ENCODE measurements at regions not wholly inside any gene's neighbourhood (a gene's known extent, or its start where the extent isn't known, plus 50 kb on each side); places are given as distances from the start of the nearest gene placed in this dataset.

DNA sequence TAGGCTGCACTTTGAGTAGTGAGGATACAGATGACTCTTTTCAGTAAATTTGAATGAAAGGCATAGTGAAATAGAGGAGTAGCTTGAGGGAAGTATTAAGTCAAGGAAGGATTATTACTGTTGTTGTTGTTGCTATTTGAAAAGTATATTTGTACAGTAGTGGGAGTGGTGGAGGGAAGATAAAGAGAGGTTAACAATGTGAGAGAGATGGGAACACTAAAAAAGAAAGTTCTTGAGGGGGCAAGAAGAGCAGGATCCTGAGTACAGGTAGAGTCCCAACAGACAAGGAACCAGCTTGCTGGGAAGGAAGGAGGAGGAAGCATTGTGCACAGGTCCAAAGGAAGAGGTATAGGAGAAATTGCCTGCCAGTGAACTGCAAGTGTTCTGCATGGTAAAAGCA lies 75.6 kb upstream of the GOLGA8B start (continued):
- TF ChIP-seq, protein P1, sequence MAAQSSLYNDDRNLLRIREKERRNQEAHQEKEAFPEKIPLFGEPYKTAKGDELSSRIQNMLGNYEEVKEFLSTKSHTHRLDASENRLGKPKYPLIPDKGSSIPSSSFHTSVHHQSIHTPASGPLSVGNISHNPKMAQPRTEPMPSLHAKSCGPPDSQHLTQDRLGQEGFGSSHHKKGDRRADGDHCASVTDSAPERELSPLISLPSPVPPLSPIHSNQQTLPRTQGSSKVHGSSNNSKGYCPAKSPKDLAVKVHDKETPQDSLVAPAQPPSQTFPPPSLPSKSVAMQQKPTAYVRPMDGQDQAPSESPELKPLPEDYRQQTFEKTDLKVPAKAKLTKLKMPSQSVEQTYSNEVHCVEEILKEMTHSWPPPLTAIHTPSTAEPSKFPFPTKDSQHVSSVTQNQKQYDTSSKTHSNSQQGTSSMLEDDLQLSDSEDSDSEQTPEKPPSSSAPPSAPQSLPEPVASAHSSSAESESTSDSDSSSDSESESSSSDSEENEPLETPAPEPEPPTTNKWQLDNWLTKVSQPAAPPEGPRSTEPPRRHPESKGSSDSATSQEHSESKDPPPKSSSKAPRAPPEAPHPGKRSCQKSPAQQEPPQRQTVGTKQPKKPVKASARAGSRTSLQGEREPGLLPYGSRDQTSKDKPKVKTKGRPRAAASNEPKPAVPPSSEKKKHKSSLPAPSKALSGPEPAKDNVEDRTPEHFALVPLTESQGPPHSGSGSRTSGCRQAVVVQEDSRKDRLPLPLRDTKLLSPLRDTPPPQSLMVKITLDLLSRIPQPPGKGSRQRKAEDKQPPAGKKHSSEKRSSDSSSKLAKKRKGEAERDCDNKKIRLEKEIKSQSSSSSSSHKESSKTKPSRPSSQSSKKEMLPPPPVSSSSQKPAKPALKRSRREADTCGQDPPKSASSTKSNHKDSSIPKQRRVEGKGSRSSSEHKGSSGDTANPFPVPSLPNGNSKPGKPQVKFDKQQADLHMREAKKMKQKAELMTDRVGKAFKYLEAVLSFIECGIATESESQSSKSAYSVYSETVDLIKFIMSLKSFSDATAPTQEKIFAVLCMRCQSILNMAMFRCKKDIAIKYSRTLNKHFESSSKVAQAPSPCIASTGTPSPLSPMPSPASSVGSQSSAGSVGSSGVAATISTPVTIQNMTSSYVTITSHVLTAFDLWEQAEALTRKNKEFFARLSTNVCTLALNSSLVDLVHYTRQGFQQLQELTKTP (IDR thresholded peaks at IDR 0.05; ENCODE audit: low read depth in 1 of 2, partially characterized antibody in 2 of 2), result peak in 1 of 2 experiments; percentile 18
- TF ChIP-seq ZNF780A (CRISPR knock-in tag; IDR thresholded peaks at IDR 0.05) (no peak), ZNF764 (CRISPR knock-in tag; IDR thresholded peaks at IDR 0.05; ENCODE audit: low read depth) (no peak), TEAD4 (IDR thresholded peaks at IDR 0.05; ENCODE audit: low read length) (no peak), TEAD4 (CRISPR knock-in tag; IDR thresholded peaks at IDR 0.05; ENCODE audit: borderline replicate concordance) (no peak), IFI16 (CRISPR knock-in tag; IDR thresholded peaks at IDR 0.05) (no peak), JUND (IDR thresholded peaks at IDR 0.05; ENCODE audit: borderline replicate concordance, low read depth, low read length) (no peak), JUND (tag; IDR thresholded peaks at IDR 0.05; ENCODE audit: borderline replicate concordance, low read depth, low read length) (no peak), SMARCB1 (IDR thresholded peaks at IDR 0.05; ENCODE audit: insufficient read length, low read depth) (no peak), MAFG (tag; conservative IDR thresholded peaks at IDR 0.05) (no peak)
- TF ChIP-seq, protein P2, sequence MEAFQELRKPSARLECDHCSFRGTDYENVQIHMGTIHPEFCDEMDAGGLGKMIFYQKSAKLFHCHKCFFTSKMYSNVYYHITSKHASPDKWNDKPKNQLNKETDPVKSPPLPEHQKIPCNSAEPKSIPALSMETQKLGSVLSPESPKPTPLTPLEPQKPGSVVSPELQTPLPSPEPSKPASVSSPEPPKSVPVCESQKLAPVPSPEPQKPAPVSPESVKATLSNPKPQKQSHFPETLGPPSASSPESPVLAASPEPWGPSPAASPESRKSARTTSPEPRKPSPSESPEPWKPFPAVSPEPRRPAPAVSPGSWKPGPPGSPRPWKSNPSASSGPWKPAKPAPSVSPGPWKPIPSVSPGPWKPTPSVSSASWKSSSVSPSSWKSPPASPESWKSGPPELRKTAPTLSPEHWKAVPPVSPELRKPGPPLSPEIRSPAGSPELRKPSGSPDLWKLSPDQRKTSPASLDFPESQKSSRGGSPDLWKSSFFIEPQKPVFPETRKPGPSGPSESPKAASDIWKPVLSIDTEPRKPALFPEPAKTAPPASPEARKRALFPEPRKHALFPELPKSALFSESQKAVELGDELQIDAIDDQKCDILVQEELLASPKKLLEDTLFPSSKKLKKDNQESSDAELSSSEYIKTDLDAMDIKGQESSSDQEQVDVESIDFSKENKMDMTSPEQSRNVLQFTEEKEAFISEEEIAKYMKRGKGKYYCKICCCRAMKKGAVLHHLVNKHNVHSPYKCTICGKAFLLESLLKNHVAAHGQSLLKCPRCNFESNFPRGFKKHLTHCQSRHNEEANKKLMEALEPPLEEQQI (IDR thresholded peaks at IDR 0.05), result no peak
- TF ChIP-seq, protein P3, sequence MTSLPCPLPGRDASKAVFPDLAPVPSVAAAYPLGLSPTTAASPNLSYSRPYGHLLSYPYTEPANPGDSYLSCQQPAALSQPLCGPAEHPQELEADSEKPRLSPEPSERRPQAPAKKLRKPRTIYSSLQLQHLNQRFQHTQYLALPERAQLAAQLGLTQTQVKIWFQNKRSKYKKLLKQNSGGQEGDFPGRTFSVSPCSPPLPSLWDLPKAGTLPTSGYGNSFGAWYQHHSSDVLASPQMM (CRISPR knock-in tag; IDR thresholded peaks at IDR 0.05), result no peak
- TF ChIP-seq, protein P4, sequence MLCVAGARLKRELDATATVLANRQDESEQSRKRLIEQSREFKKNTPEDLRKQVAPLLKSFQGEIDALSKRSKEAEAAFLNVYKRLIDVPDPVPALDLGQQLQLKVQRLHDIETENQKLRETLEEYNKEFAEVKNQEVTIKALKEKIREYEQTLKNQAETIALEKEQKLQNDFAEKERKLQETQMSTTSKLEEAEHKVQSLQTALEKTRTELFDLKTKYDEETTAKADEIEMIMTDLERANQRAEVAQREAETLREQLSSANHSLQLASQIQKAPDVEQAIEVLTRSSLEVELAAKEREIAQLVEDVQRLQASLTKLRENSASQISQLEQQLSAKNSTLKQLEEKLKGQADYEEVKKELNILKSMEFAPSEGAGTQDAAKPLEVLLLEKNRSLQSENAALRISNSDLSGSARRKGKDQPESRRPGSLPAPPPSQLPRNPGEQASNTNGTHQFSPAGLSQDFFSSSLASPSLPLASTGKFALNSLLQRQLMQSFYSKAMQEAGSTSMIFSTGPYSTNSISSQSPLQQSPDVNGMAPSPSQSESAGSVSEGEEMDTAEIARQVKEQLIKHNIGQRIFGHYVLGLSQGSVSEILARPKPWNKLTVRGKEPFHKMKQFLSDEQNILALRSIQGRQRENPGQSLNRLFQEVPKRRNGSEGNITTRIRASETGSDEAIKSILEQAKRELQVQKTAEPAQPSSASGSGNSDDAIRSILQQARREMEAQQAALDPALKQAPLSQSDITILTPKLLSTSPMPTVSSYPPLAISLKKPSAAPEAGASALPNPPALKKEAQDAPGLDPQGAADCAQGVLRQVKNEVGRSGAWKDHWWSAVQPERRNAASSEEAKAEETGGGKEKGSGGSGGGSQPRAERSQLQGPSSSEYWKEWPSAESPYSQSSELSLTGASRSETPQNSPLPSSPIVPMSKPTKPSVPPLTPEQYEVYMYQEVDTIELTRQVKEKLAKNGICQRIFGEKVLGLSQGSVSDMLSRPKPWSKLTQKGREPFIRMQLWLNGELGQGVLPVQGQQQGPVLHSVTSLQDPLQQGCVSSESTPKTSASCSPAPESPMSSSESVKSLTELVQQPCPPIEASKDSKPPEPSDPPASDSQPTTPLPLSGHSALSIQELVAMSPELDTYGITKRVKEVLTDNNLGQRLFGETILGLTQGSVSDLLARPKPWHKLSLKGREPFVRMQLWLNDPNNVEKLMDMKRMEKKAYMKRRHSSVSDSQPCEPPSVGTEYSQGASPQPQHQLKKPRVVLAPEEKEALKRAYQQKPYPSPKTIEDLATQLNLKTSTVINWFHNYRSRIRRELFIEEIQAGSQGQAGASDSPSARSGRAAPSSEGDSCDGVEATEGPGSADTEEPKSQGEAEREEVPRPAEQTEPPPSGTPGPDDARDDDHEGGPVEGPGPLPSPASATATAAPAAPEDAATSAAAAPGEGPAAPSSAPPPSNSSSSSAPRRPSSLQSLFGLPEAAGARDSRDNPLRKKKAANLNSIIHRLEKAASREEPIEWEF (CRISPR knock-in tag; IDR thresholded peaks at IDR 0.05), result no peak
- TF ChIP-seq, protein P5, sequence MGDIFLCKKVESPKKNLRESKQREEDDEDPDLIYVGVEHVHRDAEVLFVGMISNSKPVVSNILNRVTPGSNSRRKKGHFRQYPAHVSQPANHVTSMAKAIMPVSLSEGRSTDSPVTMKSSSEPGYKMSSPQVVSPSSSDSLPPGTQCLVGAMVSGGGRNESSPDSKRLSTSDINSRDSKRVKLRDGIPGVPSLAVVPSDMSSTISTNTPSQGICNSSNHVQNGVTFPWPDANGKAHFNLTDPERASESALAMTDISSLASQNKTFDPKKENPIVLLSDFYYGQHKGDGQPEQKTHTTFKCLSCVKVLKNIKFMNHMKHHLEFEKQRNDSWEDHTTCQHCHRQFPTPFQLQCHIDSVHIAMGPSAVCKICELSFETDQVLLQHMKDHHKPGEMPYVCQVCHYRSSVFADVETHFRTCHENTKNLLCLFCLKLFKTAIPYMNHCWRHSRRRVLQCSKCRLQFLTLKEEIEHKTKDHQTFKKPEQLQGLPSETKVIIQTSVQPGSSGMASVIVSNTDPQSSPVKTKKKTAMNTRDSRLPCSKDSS (IDR thresholded peaks at IDR 0.05; ENCODE audit: low read depth, partially characterized antibody), result no peak
